ENCODE measurements at regions not wholly inside any gene's neighbourhood (a gene's known extent, or its start where the extent isn't known, plus 50 kb on each side); places are given as distances from the start of the nearest gene placed in this dataset.
A peak's percentile ranks its signal among the peaks of the same experiment; 100 is the strongest.
"Not testable (repeated sequence)": the region's sequence is repeated elsewhere in the genome, so short reads cannot be mapped to it uniquely, and the experiment has no call there.

GRCh38 chr5:91315701-91316100 is 67.4 kb downstream of the ARRDC3 start:
- no peak for DNase-seq

DNA sequence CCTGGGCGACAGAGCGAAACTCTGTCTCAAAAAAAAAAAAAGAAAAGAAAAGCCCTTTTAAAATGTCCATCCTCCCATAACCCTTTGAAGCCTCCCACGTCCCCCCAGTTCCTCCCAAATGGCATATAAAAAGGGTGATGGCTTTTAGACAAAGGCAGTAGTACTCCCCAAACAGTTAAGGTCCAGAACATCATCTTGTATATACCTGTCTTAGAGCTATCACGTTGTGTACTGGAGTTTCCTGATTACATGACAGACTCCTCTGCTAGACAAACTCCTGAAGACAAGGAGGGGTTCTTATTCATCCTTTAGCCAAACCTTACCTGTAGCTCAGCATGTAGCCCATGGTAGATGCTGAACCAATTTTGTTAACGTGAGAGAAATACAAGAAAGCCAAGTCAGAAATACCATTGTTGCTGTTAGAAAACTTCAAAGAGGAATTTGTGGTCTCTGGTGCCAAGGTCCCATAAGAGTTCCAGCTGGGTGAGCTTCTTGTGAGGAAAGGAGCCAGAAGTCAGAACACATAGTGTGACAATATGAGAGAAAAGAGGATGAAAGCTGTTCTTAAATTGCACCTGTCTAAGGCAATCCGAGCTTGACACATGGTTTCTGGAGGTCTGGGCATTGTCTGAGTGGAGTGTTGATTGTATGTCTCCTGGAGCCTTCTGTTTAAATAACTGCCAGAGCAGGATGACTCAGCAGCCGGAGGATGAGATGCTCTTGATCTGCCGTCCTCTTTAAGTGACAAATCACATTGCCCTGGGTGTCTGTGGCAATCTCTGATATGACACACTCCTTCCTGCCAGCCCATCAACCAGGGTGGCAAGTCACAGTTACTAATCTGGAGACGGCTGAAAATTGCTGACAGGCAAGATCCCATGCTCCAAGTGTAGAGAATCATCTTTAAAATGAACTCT is 69.1 kb downstream of the ARRDC3 start:
- DNase-seq: peak; percentile 96 to 100

DNA sequence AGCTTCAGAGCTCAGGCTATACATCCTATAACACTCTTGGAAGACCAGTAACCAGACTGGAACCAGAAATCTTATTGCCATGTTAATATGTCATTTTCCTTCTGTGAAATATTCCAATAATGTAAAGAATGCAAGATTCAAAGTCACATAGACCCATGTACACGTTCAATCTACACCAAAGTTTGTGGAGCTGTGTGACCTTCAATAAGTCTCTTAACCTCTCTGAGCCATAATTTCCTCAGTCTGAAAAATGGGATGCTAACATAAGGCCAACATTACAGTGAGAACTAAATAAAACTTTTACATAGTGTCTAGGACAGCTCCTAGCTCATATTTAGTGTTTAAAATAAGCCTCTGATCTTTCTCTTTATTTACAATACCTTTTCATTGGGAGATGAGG is 70.4 kb downstream of the ARRDC3 start:
- peak in 1 of 2 experiments; percentile 66 for DNase-seq

DNA sequence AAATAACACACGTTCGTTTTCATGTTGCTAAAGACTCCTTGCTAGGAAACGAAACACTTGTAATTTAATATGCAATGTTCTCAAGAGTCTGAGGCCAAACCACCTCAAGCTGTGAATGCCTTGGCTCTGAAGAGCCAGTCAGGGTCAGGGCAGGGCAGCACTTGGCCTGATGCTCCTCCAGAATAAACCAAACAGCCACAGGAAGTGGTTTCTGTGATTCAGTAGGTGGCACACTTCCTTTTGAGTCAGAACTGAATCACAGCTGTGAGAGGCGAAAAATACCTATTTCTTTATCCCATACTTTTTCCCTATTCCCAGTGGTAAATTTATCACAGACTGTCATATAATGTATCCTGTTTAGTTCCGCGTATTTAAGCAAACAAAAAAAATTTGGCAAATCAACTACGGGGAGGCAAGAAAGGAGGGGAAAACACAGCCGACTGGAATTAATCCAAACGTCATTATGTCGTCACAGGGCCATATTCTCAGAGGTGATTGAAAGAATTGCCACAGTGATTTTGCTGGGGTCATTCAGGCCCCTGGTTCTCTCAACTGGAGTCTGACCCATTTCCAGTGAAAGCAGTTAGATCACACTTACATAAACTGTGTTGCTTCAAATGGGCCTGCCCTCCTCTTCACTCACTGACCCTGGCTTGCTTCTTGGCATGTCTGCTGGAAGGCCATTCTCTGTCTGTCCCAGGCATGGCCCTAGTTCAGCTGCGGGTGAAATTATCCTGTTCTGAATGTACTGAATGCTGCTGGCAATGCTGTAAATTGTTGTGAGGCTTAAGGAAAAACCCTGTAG is 71.2 kb downstream of the ARRDC3 start:
- peak; percentile 92 to 99 for DNase-seq

DNA sequence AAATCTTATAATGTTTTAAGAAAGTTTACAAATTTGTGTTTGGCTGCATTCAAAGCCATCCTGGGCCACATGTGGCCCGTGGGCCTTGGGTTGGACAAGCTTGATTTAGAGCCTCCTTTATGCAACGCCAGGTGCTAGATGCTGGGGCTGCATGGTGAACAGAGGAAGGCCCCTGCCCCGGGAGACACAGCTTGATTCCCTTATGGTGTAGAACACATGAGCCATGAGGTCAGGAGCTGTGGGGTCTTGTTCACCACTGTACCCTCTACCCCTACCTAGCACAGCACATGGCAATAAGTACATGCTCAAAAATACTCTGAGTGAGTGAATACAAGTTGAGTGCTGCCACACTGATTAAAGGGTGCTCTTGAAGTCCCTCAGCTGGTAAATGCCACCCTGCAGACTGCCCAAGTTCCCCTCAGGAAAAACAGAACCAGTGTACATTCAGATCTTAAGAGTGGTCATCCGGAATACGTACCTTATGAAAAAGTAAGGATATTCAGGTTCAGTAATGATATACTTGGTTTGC is 71.9 kb downstream of the ARRDC3 start:
- DNase-seq: no peak

DNA sequence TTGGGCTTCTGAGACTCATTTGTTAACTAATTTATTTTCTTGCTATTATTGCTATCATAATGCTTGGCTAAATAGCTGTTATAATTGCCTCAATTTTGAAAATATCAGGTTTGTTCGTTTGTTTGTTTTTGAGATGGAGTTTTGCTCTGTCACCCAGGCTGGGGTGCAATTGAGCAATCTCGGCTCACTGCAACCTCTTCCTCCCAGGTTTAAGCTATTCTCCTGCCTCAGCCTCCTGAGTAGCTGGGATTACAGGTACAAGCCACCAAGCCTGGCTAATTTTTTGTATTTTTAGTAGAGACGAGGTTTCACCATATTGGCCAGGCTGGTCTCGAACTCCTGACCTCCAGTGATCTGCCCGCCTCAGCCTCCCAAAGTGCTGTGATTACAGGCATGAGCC is 75.0 kb downstream of the ARRDC3 start:
- not testable (repeated sequence) for DNase-seq

DNA sequence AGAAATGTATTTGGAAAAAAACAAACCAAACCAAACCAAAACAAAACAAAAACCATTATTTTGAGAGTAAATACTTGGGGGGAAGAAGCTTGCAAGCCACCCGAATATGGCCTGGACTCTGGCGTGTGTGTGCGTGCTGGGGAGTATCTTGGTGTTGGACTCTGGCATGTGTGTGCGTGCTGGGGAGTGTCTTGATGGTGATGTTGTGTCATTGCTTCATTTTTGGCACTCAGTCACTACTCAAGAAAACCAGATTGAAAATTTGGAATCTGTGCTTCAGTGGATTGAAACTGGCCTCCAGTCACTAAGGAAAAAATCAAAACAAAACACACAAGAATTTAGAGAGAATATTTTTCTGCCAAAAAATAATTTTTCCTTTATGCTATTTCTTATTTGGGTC is 76.1 kb downstream of the ARRDC3 start:
- DNase-seq: no peak

GRCh38 chr5:91306497-91306896 is 76.6 kb downstream of the ARRDC3 start:
- no peak for DNase-seq

GRCh38 chr5:91305640-91306039 is 77.5 kb downstream of the ARRDC3 start:
- DNase-seq: no peak

DNA sequence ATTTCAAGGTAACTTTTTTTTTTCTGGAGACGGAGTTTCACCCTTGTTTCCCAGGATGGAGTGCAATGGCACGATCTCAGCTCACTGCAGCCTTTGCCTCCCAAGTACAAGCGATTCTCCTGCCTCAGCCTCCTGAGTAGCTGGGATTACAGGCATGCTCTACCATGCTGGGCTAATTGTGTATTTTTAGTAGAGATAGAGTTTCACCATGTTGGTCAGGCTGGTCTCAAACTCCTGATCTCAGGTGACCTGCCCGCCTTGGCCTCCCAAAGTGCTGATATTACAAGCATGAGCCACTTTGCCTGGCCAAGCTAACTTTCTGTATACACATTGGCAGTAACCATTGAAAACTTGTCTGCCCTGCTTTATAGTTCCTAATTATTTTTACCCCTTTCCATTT is 79.1 kb downstream of the ARRDC3 start:
- DNase-seq: not testable (repeated sequence)

- peak in 1 of 2 experiments; percentile 63 for DNase-seq
Measured at GRCh38 chr5:91302958-91303357, 80.2 kb downstream of the ARRDC3 start.

DNA sequence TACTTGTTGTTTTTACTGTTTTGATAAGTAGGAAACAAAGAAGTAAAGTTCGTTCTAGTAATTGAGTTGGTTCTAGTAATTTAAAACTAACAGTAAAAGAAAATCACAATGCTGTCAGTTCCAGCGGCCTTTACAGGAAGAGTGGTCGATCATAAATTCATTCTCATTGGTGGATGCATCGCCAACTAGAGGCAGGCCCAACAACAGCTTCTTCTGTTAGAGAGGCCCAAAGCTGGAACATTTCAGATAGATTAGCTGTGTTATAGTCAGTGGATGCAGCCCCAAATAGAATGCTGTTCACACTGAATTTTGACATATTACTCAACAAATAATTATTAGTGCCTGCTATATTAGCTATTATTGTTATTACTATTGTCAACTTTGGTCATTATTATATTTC is 80.8 kb downstream of the ARRDC3 start:
- peak; percentile 16 to 72 for DNase-seq

- DNase-seq: peak in 1 of 2 experiments; percentile 51
Measured at GRCh38 chr5:91301106-91301846, 81.8 kb downstream of the ARRDC3 start.

DNA sequence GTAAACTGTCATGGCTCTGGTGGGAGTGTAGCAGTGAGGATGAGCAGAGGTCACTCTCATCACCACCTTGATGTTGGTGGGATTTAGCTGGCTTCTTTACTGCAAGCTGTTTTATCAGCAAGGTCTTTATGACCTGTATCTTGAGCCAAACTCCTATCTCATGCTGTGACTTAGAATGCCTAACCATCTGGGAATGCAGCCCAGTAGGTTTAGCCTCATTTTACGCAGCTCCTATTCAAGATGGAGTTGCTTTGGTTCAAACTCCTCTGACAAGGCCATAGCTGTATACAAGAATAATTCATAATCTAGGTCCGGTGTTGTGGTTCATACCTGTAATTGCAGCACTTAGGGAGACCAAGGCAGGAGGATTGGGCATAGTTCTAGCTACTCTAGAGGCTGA is 85.1 kb downstream of the ARRDC3 start:
- no peak for DNase-seq

- DNase-seq: peak in 1 of 2 experiments; percentile 48
Measured at GRCh38 chr5:91296674-91297143, 86.4 kb downstream of the ARRDC3 start.

- DNase-seq: not testable (repeated sequence)
Measured at GRCh38 chr5:91296102-91296501, 87.0 kb downstream of the ARRDC3 start.

DNA sequence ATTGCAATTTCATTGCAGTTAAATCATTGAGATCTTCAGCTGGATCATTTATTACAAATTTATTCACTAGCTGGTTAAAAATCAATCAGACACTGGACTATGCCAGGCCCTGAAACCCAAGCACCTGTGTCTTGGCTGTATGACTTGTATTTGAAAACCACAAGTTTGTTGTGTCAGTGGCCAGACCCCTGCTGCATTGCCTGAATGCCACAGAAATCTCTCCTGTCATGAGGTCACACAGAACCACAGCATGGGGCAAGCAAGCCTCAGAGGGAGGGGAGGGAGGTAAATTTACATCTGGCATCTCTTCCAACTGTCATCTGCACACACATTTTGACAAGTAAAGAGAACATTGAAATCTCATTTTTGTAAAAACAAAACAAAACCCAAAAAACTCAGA is 90.0 kb downstream of the ARRDC3 start:
- DNase-seq: peak in 1 of 2 experiments; percentile 44

DNA sequence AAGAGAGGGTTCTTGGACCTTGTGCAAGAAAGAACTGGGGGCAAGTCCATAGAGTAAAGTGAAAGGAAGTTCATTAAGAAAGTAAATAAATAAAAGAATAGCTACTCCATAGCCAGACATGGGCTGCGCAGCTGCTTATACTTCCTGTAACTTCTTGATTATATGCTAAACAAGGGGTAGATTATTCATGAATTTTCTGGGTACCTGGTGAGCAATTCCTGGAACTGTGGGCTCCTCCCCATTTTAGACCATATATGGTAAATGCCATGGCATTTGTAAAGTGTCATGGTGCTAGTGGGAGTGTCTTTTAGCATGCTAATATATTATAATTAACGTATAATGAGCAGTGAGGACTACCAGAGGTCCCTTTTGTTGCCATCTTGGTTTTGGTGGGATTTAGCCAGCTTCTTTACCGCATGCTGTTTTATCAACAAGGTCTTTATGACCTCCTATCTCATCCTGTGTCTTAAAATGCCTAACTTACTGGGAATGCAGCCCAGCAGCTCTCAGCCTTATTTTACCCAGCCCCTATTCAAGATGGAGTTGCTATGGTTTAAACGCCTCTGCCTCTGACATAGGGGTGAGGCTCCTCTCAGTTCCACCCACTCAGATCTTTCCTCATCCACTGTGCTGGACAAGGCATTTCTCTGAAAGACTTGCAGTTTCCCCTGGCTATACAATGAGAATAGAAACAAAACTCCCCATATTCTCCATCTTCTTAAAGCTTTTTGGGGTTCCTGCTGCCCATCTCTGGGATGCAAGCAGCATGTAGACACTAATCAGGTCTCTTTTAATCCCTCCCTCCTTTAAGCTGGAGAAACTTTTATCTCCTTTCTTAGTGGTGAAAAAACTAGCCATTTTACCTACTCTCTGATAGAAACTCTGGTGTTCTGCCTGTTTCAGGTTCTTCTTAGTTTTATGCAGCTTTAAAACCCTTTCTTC is 91.2 kb downstream of the ARRDC3 start:
- no peak for DNase-seq

- no peak for DNase-seq
Measured at GRCh38 chr5:91288118-91288916, 94.8 kb downstream of the ARRDC3 start.

- not testable (repeated sequence) for DNase-seq
Measured at GRCh38 chr5:91285062-91285461, 98.1 kb downstream of the ARRDC3 start.

DNA sequence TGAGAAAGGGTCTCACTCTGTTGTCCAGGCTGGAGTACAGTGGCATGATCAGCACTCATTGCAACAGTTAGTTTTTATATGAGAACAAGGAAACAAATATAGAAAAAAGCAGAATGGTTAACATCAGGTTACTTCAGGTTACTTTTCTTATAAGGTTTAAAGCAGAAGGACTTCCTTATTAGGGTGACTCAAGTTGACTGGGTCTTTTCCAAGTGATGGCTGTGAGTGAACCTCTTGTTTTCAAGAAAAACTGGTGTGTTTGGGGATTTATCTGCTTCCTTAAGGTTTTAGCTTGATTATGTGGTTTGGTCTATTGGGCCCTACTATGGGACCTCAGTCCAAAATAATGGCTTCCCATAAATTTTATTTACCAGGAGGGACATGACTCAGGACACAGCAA is 99.2 kb downstream of the ARRDC3 start:
- DNase-seq: no peak

Data from SW 1271 (cell line).